Osteocyte (in vitro differentiated cells): ENCODE measurements at regions not wholly inside any gene's neighbourhood (a gene's known extent, or its start where the extent isn't known, plus 50 kb on each side); places are given as distances from the start of the nearest gene placed in this dataset.

Source experiments
- DNase-seq: peaks from one replicate; pipeline ENCODE4 v3.0.0; 2021; ENCODE audit warnings: mixed read lengths; ENCODE audit not compliant: unreplicated experiment; ENCODE audit errors: extremely low spot score
- H3K27ac Mint-ChIP-seq: one replicate; pipeline ENCODE4 v1.8.0; 2021; ENCODE audit warnings: mild to moderate bottlenecking, mixed read lengths; ENCODE audit not compliant: unreplicated experiment
- H3K27me3 Mint-ChIP-seq: one replicate; pipeline ENCODE4 v1.8.0; 2021; ENCODE audit warnings: mixed read lengths; ENCODE audit not compliant: unreplicated experiment
- H3K36me3 Mint-ChIP-seq: one replicate; pipeline ENCODE4 v1.8.0; 2021; ENCODE audit warnings: mixed read lengths; ENCODE audit not compliant: unreplicated experiment
- H3K4me1 Mint-ChIP-seq: one replicate; pipeline ENCODE4 v1.8.0; 2021; ENCODE audit warnings: mixed read lengths; ENCODE audit not compliant: unreplicated experiment
- H3K4me3 Mint-ChIP-seq: one replicate; pipeline ENCODE4 v1.8.0; 2021; ENCODE audit warnings: mild to moderate bottlenecking, moderate library complexity, mixed read lengths; ENCODE audit not compliant: unreplicated experiment
- H3K9me3 Mint-ChIP-seq: one replicate; pipeline ENCODE4 v1.8.0; 2021; ENCODE audit warnings: mixed read lengths; ENCODE audit not compliant: unreplicated experiment
- CTCF ChIP-seq: fragments of 200-600 bp; sonication (generic); IDR thresholded peaks from 2 replicates; pipeline ENCODE4 v1.5.0; 2021; ENCODE audit warnings: antibody characterized with exemption, mild to moderate bottlenecking, moderate library complexity

GRCh38 chr15:93202405-93202804 is 113.4 kb upstream of the RGMA start:
- Mint-ChIP-seq H3K36me3 (no peaks in the 10 kb centered on the region), H3K4me1 (no peaks in the 10 kb centered on the region), H3K27me3 (peaks cover 11% of the 10 kb centered on the region), H3K4me3 (no peak overlapping the region), H3K9me3 (peaks cover 13% of the 10 kb centered on the region), H3K27ac (no peak overlapping the region)
- no peak for TF ChIP-seq CTCF
- DNase-seq, result no peak

- Mint-ChIP-seq H3K4me3 (no peak overlapping the region), H3K9me3 (peaks cover 15% of the 10 kb centered on the region), H3K27ac (no peak overlapping the region), H3K4me1 (no peaks in the 10 kb centered on the region), H3K27me3 (peaks cover 11% of the 10 kb centered on the region), H3K36me3 (no peaks in the 10 kb centered on the region)
- DNase-seq, result no peak
- no peak for TF ChIP-seq CTCF
These were observed 112.9 kb upstream of the RGMA start for GRCh38 chr15:93201940-93202339.

- H3K4me3 Mint-ChIP-seq, result no peak overlapping the region
- DNase-seq, result no peak
- peaks cover 11% of the 10 kb centered on the region for H3K27me3 Mint-ChIP-seq
- peaks cover 15% of the 10 kb centered on the region for H3K9me3 Mint-ChIP-seq
- H3K36me3 Mint-ChIP-seq, result no peaks in the 10 kb centered on the region
- no peaks in the 10 kb centered on the region for H3K4me1 Mint-ChIP-seq
- TF ChIP-seq CTCF, result no peak
- no peak overlapping the region for H3K27ac Mint-ChIP-seq
These were observed 111.8 kb upstream of the RGMA start for GRCh38 chr15:93200837-93201226.

GRCh38 chr15:93200081-93200836 is 111.2 kb upstream of the RGMA start:
- no peak for DNase-seq
- Mint-ChIP-seq H3K9me3 (peaks cover 15% of the 10 kb centered on the region), H3K27ac (no peak overlapping the region), H3K4me1 (no peaks in the 10 kb centered on the region), H3K4me3 (no peak overlapping the region), H3K27me3 (peaks cover 9% of the 10 kb centered on the region), H3K36me3 (no peaks in the 10 kb centered on the region)
- TF ChIP-seq CTCF, result no peak

GRCh38 chr15:93196135-93196670 is 107.2 kb upstream of the RGMA start:
- H3K27ac Mint-ChIP-seq, result no peak overlapping the region
- no peaks in the 10 kb centered on the region for H3K4me1 Mint-ChIP-seq
- TF ChIP-seq CTCF, result no peak
- no peak overlapping the region for H3K4me3 Mint-ChIP-seq
- H3K9me3 Mint-ChIP-seq, result peaks cover 15% of the 10 kb centered on the region
- H3K27me3 Mint-ChIP-seq, result peaks cover 18% of the 10 kb centered on the region
- no peaks in the 10 kb centered on the region for H3K36me3 Mint-ChIP-seq
- DNase-seq, result no peak
